RPMI7951 (cell line): ENCODE measurements at regions not wholly inside any gene's neighbourhood (a gene's known extent, or its start where the extent isn't known, plus 50 kb on each side); places are given as distances from the start of the nearest gene placed in this dataset.
"Not testable (repeated sequence)": the region's sequence is repeated elsewhere in the genome, so short reads cannot be mapped to it uniquely, and the experiment has no call there.

Experiments used
- DNase-seq: peaks from one replicate; pipeline ENCODE4 v3.0.0-alpha.2; 2012; ENCODE audit warnings: low read depth

DNA sequence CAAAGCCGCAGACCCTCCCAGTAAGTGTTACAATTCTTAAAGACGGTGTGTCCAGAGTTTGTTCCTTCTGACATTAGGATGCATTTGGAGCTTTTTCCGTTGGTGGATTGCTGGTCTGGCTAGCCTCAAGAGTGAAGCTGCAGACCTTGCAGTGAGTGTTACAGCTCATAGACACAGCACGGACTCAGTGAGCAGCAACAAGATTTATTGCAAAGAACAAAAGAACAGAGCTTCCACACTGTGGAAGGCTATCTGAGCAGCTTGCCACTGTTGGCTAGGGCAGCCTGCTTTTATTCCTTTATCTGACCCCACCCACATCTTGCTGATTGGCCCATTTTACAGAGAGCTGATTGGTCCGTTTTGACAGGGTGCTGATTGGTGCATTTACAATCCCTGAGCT is 242.8 kb upstream of the SGCG start:
- no peak for DNase-seq

DNA sequence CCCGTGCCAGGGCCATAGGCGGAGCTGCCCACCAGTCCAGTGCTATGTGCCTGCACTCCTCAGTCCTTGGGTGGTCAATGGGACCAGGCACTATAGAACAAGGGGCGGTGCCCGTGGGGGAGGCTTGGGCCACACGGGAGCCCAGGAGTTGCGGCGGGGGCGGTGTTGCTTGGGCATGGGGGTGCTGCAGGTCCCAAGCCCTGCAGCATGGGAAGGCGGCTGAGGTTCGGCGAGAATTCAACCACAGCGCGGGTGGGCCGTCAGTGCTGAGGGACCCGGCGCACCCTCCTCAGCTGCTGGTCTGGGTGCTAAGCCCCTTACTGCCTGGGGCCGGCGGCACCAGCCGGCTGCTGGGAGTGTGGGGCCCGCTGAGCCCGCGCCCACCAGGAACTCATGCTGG is 242.2 kb upstream of the SGCG start:
- DNase-seq: no peak

GRCh38 chr13:22939157-22939556 is 241.6 kb upstream of the SGCG start:
- DNase-seq: no peak

- DNase-seq: no peak
Observed at GRCh38 chr13:22940090-22940710, 240.6 kb upstream of the SGCG start.

GRCh38 chr13:22940736-22941135 is 240.0 kb upstream of the SGCG start:
- no peak for DNase-seq

GRCh38 chr13:22941495-22941894 is 239.3 kb upstream of the SGCG start:
- not testable (repeated sequence) for DNase-seq

- DNase-seq: not testable (repeated sequence)
Observed at GRCh38 chr13:22942831-22943230, 237.9 kb upstream of the SGCG start.

GRCh38 chr13:22944378-22944777 is 236.4 kb upstream of the SGCG start:
- DNase-seq: no peak

DNA sequence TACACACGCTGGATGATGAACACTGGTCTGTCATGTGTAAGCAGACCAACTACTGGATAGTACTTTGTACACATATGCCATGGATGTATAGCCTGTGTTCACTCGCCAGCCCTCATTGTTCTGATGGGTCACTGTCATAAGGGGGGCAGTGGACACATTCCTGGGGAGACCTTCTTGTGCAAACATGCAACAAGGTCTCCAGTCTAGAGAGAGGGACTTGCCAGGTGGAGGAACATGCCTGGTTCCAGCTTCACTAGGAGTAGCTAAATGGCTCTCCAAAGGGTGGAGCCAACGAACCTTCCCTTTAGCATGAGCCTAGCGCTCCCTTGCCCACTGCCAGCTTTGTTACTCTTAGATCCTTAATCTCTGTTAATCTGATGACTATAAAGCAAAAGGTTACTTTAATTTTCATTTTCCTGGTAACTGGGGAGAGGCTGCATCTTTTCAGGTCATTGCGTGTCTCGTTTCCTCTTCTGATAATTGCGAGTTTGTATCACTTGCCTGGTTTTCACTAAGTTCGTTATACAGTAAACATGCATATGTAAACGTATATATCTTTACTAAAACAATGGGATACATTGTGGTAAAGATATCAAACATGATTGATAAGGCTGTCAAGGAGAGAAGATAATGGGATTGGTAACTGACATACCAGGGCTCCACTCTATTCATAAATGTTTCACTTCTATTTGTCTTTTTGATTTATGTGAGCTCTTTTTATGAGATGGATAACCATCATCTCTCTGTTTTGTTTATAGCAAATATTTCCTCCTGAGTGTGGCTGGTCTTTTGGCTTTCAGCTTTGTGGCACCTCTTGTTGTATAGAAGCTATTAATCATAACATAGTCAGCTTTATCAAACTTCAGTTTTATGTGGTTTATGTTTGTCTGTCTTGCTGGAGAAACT is 235.2 kb upstream of the SGCG start:
- no peak for DNase-seq

GRCh38 chr13:22948421-22948820 is 232.4 kb upstream of the SGCG start:
- DNase-seq: no peak

GRCh38 chr13:22952018-22952417 is 228.8 kb upstream of the SGCG start:
- not testable (repeated sequence) for DNase-seq

DNA sequence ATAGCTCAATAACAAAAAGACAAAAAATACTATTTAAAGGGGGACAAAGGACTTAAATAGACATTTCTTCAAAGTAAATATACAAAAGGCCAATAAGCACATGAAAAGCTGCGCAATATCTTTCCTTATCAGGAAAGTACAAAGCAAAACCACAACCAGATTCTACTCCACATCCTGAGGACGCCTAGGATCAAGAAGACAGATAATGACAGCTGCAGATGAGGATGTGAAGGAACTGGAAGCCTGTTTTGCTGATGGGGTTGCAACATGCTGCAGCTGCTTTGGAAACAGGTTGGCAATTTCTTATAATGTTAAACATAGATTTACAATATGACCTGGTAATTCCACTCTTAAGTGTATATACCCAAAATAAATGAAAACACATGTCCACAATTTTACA is 225.6 kb upstream of the SGCG start:
- DNase-seq: not testable (repeated sequence)

DNA sequence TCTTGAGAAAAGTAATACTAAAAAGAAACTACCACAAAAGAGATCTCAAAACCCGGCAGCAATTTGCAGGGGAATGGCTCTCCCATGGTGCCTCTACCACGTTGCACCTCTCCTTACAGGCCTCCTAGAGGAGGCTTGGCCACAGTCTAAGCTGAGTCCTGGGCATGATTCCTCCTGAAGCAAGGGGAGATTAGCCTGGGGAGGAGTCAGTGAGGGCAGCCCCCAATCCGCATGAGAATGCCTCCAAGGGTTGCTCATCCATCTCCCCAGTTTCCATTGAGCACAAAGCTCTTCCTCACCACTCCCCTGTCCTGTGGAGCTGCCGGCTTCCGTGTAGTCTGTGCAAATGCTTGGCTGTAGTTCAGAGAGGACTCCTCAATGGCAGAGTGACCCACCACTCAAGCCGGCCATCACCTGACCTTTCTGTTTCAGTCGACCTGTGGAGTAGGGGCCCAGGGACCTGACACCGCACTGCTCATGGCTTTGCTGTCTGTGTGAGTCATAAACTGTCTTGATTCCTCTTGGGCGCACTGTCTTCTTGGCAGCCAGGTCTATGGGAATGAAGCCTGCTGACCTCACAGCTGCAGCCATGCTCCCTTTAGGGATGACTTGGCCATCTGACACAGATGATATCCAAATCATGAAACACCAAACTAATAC is 224.2 kb upstream of the SGCG start:
- DNase-seq: peak; percentile 11

DNA sequence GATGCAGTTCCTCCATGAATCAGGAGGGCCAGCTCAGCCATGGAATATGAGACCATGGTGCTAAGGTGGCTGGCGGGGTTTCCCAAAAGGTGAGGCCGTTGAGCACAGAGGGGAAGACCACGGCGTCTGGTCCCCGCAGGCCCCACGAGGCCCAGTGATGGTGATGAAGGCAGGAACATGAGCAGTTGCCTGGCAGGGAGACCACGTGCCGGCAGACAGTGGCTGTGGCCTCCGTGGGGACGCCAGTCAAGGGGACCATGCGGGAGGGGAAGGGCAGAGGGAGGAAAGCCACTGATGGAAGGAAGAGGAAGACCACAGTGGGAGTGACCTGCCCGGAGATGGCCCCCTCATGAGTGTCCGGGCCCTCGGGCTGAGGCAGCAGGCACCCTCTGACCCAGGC is 220.9 kb upstream of the SGCG start:
- not testable (repeated sequence) for DNase-seq

DNA sequence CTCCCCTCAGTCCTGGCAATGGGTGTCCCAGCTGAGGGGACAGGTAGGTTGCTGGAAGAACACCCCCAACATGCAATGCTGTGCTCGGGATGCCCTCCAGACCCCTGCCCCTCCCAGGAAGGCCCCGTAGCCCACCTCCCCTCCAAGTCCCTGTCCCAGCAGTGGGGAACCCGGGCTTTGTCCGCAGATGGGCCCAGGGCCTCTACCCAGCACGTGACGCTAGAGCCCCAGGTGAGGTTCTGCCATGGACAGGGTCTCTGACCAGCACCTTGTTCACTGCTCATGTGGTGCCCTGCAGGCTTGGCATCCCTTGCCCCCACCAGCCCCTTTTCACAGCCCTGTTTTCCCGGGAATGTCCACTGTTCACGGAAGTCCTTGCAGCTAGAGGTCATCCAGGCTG is 220.0 kb upstream of the SGCG start:
- no peak for DNase-seq

DNA sequence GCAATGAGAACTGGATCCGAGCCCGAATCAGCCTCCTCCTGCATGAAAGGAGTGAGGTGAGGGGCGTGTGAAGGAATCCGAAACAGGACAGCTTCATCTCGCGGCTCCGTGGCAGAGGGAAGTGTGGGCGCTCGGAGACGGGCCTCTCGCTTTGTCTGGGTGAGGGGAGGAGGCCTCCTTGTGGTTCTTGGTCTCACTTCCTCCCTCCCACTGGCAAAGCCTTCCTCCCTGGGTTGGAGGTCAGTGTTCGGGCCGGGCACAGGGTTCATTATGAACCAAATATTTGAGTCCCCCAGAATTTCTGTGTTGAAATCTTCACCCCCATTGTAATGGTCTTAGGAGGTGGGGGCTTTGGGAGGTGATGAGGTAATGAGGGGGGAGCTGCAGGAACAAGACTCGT is 219.4 kb upstream of the SGCG start:
- not testable (repeated sequence) for DNase-seq

DNA sequence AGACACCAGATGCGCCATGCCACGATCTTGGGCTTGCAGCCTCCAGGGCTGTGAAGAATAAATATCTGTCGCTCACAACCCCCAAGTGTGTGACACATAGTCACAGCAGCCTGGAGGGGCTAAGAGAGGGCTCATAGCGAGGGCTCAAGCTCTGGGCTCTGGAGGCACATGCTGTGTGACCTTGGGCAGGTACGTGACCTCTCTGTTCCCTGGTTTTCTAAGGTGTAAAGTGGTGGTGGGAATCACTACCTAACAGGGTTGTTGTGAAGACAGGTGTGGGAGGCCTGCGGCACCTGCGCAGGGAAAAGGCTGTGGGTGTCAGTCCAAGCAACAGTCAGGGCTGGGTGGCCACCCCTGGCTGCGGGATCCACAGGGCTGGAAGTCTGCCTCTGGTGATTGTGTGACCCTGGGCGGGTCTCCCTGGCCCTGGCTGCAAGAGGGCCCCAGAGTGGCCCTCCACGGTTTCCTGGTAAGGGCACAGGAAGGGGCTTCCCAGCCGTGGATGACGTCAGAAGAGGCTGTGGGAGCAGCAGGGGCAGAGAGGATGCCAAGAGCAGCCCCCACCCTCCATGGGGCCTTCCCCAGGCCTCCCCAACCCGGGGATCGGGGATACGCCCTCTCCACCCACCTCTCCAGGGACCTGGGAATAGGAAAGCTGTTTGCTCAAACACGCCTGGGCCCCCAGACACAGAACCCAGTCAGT is 218.8 kb upstream of the SGCG start:
- DNase-seq: no peak

- DNase-seq: not testable (repeated sequence)
Observed at GRCh38 chr13:22963384-22964053, 217.3 kb upstream of the SGCG start.

DNA sequence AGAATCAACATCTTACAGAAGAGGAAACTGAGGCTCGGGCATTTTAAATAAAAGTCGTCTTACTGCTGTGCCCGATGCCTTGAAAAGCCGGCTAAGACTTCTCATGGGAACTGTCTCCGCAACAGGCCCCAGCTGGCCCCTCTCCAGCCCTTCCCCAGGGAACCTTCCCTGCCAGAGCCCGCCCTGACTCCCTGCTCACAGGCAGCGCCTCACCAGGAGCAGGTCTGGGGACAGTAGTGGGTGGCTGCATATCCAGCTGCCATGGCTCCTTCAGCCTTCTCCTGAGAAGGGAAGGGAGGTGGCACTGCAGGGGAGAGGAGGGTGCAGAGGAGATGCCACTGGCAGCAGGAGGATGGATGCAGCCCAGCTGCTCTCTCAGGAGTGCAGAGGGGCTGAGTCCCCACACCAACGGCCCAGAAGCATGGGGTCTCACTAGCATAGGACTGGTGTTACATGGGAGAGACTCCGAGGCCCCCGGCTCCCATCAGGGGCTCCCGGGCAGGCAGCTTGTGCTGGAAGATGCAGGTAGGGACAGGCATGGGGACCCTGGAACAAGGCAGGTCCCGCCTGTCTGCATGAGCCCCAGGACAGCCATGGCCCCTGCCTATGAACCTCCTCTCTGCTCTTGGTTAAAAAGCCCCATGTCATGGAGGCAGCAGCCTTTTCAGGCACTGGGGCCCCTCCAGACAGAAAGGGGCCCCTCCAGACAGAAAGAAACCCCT is 216.4 kb upstream of the SGCG start:
- DNase-seq: no peak

GRCh38 chr13:22965011-22965857 is 215.5 kb upstream of the SGCG start:
- peak; percentile 21 for DNase-seq
